Adrenal gland (tissue), 9 donors: ENCODE measurements at regions not wholly inside any gene's neighbourhood (a gene's known extent, or its start where the extent isn't known, plus 50 kb on each side); places are given as distances from the start of the nearest gene placed in this dataset.

Experiments
- DNase-seq, 7 donors: peaks; one replicate each; pipeline ENCODE4 v3.0.0-alpha.2; 2019 to 2020
- H3K27ac ChIP-seq, 5 donors: fragments of 200-600 bp; sonication (generic) in 4 of 5; 1 replicate in 3 of 5; 2 replicates in 2 of 5; pipeline versions ENCODE4 v1.5.1 to v1.8.0; 2016 to 2020; ENCODE audit warnings: mild to moderate bottlenecking in 1 of 5
- H3K27me3 ChIP-seq: fragments of 200-600 bp; 2 replicates; pipeline ENCODE4 v1.8.0; 2021
- H3K36me3 ChIP-seq, 2 donors: fragments of 200-600 bp; replicated peaks in 1 of 2; 1 replicate in 1 of 2; 2 replicates in 1 of 2; pipeline versions ENCODE4 v1.5.1 to v1.8.0; 2018 to 2022
- H3K4me1 ChIP-seq, 2 donors: fragments of 200-600 bp; replicated peaks in 1 of 2; 1 replicate in 1 of 2; 2 replicates in 1 of 2; pipeline versions ENCODE4 v1.5.1 to v1.8.0; 2018 to 2021
- H3K4me3 ChIP-seq, 4 donors: fragments of 200-600 bp; sonication (generic) in 3 of 4; one replicate each; pipeline ENCODE4 v1.5.1; 2016 to 2018
- H3K9me3 ChIP-seq, 3 donors: fragments of 200-600 bp; sonication (generic) in 1 of 3; replicated peaks in 1 of 3; 1 replicate in 2 of 3; 2 replicates in 1 of 3; pipeline versions ENCODE4 v1.5.1 to v1.8.0; 2016 to 2021
- POLR2A ChIP-seq, 2 donors: fragments of 450-650 bp; IDR thresholded peaks; one replicate each; pipeline ENCODE4 v1.6.1; 2017; ENCODE audit warnings: antibody characterized with exemption in 2 of 2, mild to moderate bottlenecking in 2 of 2, moderate library complexity in 1 of 2
- WGBS, 4 donors: extraction: QIAGEN DNeasy Blood & Tissue Kit in 2 of 4; methylation state at CpG; one replicate each; pipeline versions ENCODE4 v1.1.5 to v1.1.7; 2013 to 2017; 5-methylcytosine and 5-hydroxymethylcytosine counted together
- intact Hi-C, 2 donors: fragments of 100-400 bp; cut with DNase I; formaldehyde crosslinking; loops; one replicate each; pipeline versions ENCODE4 v1.14.1 to v1.15.0; 2022 to 2023
- TF ChIP-seq, protein P1 (sequence below), 6 experiments: fragments of 450-650 bp in 4 of 6; fragments of 200-600 bp in 2 of 6; sonication (generic) in 1 of 6; IDR thresholded peaks; 1 replicate in 5 of 6; 2 replicates in 1 of 6; pipeline versions ENCODE4 v1.5.1 to v1.8.0; 2016 to 2021; ENCODE audit warnings: antibody characterized with exemption in 6 of 6, mild to moderate bottlenecking in 2 of 6, moderate library complexity in 1 of 6
- donor health status: healthy with polysubstance abuse.
- donor health status: Bipolar disorder and iron deficiency.
- donor health status: DM: yes; HTN: yes; CAD: no.
- donor health status: DM: no; HTN: no; CAD: no.
- donor health status: DM: no; HTN: no; CAD: no.

DNA sequence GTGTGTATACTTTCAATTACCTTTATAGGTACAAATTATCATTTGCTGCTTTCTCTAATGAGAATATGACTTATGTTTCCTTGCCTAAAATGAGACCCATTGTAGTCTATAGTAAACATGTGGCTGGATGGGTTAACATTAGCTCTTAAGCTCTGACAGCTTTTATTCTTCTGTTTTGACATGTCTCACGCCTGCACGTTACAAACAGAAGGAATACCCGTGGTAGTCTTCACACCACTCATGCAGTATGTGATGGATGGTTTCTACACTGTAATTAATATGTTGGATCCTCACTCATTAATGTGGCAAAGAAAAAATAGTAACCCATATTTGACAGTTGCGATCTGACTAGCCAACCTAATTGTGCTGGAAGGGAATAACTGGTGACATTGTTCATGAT lies 133.4 kb upstream of the MITF start:
- Histone ChIP-seq H3K4me1 (no peaks in the 10 kb centered on the region), H3K27ac (no peak overlapping the region), H3K36me3 (no peaks in the 10 kb centered on the region), H3K4me3 (no peak overlapping the region), H3K9me3 (no peaks in the 10 kb centered on the region), H3K27me3 (no peaks in the 10 kb centered on the region)
- 66 to 84% (median 75%) methylated on average over 4 of the region's 4 CpGs for WGBS, 4 donors
- TF ChIP-seq, protein P1, sequence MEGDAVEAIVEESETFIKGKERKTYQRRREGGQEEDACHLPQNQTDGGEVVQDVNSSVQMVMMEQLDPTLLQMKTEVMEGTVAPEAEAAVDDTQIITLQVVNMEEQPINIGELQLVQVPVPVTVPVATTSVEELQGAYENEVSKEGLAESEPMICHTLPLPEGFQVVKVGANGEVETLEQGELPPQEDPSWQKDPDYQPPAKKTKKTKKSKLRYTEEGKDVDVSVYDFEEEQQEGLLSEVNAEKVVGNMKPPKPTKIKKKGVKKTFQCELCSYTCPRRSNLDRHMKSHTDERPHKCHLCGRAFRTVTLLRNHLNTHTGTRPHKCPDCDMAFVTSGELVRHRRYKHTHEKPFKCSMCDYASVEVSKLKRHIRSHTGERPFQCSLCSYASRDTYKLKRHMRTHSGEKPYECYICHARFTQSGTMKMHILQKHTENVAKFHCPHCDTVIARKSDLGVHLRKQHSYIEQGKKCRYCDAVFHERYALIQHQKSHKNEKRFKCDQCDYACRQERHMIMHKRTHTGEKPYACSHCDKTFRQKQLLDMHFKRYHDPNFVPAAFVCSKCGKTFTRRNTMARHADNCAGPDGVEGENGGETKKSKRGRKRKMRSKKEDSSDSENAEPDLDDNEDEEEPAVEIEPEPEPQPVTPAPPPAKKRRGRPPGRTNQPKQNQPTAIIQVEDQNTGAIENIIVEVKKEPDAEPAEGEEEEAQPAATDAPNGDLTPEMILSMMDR (IDR thresholded peaks at IDR 0.05), result no peak
- TF ChIP-seq POLR2A (IDR thresholded peaks at IDR 0.05), result no peak
- no peak for DNase-seq
- intact Hi-C loops, result no loop called here

DNA sequence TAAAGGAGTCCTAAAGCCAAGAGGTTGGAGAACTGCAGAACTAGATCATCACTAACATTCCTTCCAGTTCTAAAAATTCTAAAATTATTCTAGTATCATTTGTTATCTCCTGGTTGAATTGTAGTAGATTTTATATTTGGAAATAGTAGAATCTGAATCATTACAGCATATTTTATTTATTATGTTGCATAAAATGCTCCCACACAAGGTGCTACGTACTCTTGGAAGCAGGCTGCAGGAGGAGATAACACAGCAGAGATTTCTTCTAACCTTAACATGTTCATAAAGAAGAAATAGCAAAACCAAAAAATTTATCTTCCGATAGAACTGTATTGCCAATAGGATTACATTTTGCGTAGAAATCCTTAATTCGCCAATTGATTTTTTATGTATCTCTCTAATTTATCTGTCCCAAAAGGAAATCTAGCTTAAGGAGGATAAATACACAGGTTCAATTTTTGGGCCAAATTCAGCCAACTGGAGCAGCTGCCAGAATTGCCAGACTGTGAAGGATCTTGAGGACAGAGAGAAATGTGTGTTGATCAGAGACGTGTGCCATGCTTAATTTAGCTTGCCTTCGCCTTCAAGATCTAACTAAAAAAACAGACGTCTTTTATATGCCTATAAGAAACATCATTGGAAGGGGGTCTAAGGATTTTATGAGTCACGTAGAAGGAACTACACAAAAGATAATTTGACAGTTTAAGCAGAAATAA lies 134.4 kb upstream of the MITF start:
- DNase-seq, result no peak
- H3K4me1 ChIP-seq, result no peaks in the 10 kb centered on the region
- H3K27me3 ChIP-seq, result no peaks in the 10 kb centered on the region
- intact Hi-C loops, result no loop called here
- no peak overlapping the region for H3K27ac ChIP-seq
- no peaks in the 10 kb centered on the region for H3K9me3 ChIP-seq
- TF ChIP-seq, protein P1 (IDR thresholded peaks at IDR 0.05), result no peak
- TF ChIP-seq POLR2A (IDR thresholded peaks at IDR 0.05), result no peak
- H3K36me3 ChIP-seq, result no peaks in the 10 kb centered on the region
- H3K4me3 ChIP-seq, result no peak overlapping the region
- 77 to 81% (median 79%) methylated on average over 8 of the region's 8 CpGs for WGBS, 4 donors

DNA sequence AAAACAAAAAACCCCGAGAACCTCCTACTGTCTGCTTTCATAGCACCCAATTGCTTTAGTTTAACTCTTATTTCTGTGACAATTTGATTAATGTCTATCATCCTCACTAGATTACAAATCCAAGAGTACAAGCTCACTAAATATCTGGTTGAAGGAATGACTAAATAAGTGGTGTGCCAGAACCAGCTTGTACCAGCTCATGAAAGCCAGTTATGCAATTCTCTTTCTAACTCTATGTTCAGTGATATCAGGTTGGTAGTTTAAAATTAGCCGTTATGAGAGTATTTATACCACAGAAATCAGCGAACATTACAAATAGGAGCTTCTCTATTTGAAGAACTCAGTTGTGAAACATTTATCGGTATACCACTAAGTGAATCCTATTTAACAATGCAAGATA lies 137.2 kb upstream of the MITF start:
- 87 to 90% (median 89%) methylated on average over 4 of the region's 4 CpGs for WGBS, 4 donors
- intact Hi-C loops, result no loop called here
- Histone ChIP-seq H3K27ac (no peak overlapping the region), H3K36me3 (no peaks in the 10 kb centered on the region), H3K4me3 (no peak overlapping the region), H3K4me1 (no peaks in the 10 kb centered on the region), H3K27me3 (no peaks in the 10 kb centered on the region), H3K9me3 (no peaks in the 10 kb centered on the region)
- TF ChIP-seq, protein P1 (IDR thresholded peaks at IDR 0.05), result no peak
- TF ChIP-seq POLR2A (IDR thresholded peaks at IDR 0.05), result no peak
- DNase-seq, result no peak

DNA sequence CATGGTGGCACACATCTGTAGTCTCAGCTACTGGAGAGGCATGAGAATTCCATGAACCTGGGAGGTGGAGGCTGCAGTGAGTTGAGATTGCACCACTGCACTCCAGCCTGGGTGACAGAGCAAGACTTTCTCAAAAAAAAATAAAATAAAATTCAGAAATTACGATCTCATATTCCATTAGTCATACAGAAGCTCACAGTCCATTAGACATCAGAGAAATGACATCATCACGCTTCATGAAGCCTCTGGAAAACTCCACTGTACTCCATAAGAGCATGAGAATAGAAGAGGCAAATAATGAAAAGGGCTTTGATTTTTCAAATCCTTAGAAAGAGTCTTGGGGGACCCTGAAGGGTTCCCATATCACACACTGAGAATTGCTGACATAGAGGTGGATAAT lies 145.0 kb upstream of the MITF start:
- Histone ChIP-seq H3K4me1 (no peaks in the 10 kb centered on the region), H3K27ac (no peak overlapping the region), H3K36me3 (no peaks in the 10 kb centered on the region), H3K4me3 (no peak overlapping the region), H3K9me3 (no peaks in the 10 kb centered on the region), H3K27me3 (no peaks in the 10 kb centered on the region)
- intact Hi-C loops, result no loop called here
- no peak for TF ChIP-seq POLR2A (IDR thresholded peaks at IDR 0.05)
- WGBS, 4 donors, result 75 to 90% (median 84%) methylated on average over 2 of the region's 2 CpGs
- DNase-seq, result no peak

DNA sequence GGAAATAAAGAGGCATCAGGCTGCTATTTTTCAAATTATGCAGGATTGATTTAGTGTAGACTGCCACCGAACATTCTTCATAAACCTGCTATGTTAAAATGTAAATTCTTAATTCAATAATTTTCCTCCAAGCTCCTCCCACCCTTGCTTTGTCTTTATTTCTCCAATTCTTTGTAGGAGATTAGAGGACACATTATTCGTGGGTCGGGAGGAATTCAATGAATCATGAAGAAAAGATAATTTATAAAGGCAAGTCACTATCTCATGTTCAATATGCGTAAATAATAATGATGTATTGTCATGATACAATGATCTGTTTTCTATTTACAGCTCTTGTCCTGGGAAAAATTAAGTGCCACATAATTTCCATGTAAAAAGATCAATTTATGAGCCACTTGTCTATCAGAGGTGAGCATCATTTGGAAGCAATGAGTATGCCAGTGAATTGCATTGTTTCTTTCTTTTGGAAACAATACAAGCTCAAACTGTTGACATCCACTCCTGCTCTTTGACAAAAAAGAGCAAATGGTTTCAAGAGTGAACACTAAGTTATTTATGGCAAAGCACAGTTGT lies 148.0 kb upstream of the MITF start:
- Histone ChIP-seq H3K27ac (no peak overlapping the region), H3K9me3 (peaks cover 0 to 6% (median 4%) of the 10 kb centered on the region in 3 donors), H3K36me3 (no peaks in the 10 kb centered on the region), H3K4me3 (no peak overlapping the region), H3K27me3 (no peaks in the 10 kb centered on the region), H3K4me1 (no peaks in the 10 kb centered on the region)
- WGBS, 4 donors, result 48 to 55% (median 54%) methylated on average over 4 of the region's 4 CpGs
- no peak for TF ChIP-seq POLR2A (IDR thresholded peaks at IDR 0.05)
- TF ChIP-seq, protein P1 (IDR thresholded peaks at IDR 0.05), result no peak
- no peak for DNase-seq
- intact Hi-C loops, result no loop called here
